ENCODE measurements at regions not wholly inside any gene's neighbourhood (a gene's known extent, or its start where the extent isn't known, plus 50 kb on each side); places are given as distances from the start of the nearest gene placed in this dataset.

DNA sequence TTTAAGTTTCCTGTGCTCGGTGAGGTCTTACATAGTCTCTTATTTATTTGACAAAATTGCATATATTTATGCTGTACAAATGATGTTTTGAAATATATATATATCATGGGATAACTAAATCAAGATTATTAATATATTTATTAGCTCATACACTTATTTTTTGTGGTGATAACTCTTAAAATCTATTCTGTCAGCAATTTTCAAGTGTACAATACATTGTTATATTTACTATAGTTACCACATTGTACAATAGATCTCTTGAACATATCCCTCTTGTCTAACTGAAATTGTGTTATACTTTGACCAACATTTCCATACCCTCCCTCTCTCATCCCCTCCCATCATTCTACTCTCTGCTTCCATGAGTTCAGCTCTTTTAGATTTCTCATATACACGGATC, 516.6 kb upstream of the LCORL start:
- DNase-seq (ENCODE audit: insufficient read length, low spot score), result no peak
- TF ChIP-seq, protein P1, sequence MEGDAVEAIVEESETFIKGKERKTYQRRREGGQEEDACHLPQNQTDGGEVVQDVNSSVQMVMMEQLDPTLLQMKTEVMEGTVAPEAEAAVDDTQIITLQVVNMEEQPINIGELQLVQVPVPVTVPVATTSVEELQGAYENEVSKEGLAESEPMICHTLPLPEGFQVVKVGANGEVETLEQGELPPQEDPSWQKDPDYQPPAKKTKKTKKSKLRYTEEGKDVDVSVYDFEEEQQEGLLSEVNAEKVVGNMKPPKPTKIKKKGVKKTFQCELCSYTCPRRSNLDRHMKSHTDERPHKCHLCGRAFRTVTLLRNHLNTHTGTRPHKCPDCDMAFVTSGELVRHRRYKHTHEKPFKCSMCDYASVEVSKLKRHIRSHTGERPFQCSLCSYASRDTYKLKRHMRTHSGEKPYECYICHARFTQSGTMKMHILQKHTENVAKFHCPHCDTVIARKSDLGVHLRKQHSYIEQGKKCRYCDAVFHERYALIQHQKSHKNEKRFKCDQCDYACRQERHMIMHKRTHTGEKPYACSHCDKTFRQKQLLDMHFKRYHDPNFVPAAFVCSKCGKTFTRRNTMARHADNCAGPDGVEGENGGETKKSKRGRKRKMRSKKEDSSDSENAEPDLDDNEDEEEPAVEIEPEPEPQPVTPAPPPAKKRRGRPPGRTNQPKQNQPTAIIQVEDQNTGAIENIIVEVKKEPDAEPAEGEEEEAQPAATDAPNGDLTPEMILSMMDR (IDR thresholded peaks at IDR 0.05; ENCODE audit: insufficient read depth, missing control alignments), result no peak
- no peak for FAIRE-seq

DNA sequence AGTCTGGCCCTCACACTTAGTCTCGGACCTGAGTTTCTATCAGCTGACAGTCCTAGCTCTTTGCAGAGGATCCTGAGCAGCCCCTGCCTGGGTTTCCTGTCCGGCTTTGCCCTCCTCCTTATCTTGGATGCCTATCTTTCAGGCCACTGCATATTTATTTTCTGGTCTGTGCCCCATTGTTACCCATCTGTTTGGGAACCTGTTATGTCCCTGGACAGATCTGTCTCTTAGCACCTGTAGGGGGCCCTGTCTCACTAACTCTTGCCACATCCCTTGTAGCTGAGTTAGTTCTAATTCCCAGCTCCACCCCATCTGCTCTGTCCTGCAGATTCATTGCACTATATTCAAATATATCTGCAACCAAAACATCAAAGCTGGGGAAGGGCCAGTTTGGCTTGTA, 514.9 kb upstream of the LCORL start:
- FAIRE-seq, result no peak

DNA sequence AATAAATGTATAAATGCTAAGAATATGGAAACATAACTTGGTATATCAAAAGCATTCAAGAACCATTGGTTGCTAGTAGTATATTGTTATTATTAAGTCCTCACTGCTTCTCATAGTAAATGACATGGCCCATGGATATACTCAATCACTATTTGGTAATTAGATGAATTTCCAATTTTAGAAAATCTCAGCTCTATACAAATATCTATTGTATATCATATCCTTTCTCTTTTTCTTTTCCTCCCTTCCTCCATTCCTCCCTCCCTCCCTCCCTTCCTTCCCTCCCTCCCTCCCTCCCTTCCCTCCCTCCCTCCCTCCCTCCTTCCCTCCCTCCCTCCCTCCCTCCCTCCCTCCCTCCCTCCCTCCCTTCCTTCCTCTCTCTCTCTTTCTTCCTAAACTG, 514.4 kb upstream of the LCORL start:
- TF ChIP-seq, protein P1 (IDR thresholded peaks at IDR 0.05; ENCODE audit: insufficient read depth, missing control alignments), result no peak
- DNase-seq (ENCODE audit: insufficient read length, low spot score) (no peak), FAIRE-seq (no peak)

More for the DNA sequence above, 514.9 kb upstream of the LCORL start:
- TF ChIP-seq, protein P1 (IDR thresholded peaks at IDR 0.05; ENCODE audit: insufficient read depth, missing control alignments), result no peak
- DNase-seq (ENCODE audit: insufficient read length, low spot score), result no peak

DNA sequence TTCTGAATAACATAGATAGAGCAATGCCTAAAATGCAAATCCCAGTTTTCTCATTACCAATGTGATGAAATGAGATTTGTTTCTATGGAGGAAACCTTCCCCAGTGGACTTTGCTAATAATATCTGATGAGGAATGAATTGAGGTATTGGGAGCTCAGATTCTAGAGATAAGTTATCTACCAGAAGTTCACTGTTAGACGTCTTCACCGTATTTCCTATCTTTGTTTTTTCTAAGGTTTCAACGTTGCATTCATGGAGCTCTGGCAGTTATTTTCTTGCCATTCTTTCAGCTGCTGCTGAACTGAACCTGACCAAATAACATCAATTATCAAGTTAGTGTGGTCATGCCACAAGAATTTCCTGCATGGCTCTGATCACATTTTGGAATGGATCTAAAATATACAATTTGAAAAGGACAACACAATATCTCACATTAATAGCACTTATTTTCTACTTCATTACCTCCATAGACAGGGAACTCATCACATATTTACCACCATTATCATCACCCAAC, 511.8 kb upstream of the LCORL start:
- DNase-seq (ENCODE audit: insufficient read length, low spot score), result no peak
- TF ChIP-seq, protein P1 (IDR thresholded peaks at IDR 0.05; ENCODE audit: insufficient read depth, missing control alignments), result no peak
- FAIRE-seq, result no peak

DNA sequence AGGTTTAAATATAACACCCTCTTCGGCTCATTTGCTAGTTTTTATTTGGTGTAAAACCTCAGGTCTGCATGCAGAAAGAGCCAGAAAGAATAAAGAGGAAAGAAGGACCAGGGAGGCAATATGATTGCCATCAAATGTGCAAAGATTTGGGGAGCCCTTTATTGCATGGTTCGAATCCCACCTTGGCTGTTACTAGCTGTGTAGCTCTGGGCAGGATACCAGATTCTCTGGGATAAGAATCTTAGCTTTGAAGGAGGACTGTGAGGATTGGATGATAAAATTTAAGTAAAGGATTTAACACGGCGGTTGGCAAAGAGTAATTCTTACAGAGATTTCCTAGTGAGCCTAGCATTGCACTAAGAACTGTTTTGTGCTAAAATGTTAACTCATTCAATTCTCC, 510.2 kb upstream of the LCORL start:
- TF ChIP-seq, protein P1 (IDR thresholded peaks at IDR 0.05; ENCODE audit: insufficient read depth, missing control alignments), result no peak
- no peak for DNase-seq (ENCODE audit: insufficient read length, low spot score)
- no peak for FAIRE-seq

DNA sequence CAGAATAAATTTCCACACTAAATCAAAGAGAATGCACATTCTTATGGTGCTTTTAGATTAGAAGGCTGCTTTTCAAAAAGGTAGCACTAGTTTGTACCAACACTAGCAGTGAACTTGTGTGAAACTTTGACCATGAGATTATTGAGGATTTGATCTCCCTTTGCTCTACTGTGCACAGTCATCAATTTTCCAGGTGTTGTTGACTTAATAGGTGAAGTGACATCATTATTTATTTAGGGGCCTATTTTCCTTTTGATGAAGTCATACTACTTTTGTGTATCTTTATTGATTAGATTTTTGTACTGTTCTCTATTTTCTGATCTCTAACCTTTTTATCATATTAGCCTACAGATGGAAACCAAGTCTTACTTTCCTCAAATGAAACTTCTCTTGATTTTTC, 507.9 kb upstream of the LCORL start:
- TF ChIP-seq, protein P1 (IDR thresholded peaks at IDR 0.05; ENCODE audit: insufficient read depth, missing control alignments), result no peak
- no peak for FAIRE-seq
- no peak for DNase-seq (ENCODE audit: insufficient read length, low spot score)

DNA sequence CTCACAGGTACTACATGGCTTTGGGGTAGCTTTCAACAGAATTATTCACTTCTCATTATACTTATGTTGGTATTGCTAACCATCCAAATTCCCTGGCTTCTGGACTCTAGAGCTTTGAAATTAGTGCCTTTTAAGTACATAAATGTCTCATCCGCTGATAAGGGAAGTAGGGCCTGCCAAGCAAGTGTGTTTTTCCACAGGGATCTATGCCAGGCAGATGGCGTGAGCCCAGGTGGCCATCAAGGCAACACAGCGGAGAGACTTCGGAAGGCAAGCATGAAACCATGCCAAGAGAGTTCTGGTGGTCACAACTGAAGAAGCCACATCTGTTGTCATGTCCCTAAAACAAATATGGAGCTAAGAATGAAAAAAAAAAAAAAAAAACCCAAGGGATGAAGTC, 503.1 kb upstream of the LCORL start:
- FAIRE-seq (no peak), DNase-seq (ENCODE audit: insufficient read length, low spot score) (no peak)
- TF ChIP-seq, protein P1 (IDR thresholded peaks at IDR 0.05; ENCODE audit: insufficient read depth, missing control alignments), result no peak
